ENCODE measurements at regions not wholly inside any gene's neighbourhood (a gene's known extent, or its start where the extent isn't known, plus 50 kb on each side); places are given as distances from the start of the nearest gene placed in this dataset.

DNA sequence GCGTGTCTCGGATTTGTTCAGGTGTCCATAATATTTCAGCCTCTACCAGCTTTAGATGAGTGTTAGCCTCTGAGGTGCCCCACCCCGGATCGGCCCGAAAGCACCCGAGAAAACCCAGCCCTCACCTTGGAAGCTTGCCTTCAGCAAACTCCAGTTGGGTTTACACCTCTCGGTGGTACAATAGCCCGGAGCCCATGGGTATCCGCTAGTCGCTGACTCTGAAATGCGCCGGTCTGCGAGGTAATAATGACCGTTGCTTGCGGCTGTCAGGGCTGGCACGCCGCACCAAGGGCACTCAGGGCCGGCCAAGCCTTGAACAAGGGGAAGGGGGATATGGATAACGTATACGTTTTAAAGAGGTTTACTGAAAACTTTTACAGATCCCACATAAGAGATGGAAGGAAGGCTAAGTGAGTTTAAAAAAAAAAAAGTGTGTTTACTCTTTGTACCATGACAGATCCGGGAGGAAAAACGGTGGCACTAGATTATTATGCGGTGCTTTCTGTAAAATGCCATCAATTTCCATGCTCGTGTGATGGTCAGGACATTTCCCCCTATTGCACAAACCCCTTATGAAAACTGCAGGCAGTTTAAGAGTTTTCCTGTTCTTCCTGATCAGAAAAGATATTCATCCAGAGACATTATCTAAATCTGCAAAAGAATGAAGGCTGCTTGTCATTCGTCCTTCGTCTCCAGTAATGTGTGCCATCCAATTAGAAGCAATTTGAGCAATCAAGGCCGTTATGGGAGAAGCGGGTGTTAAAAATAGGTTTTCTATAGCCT is 124.2 kb downstream of the TMEM161B start:
- H3K4me3 ChIP-seq (ENCODE audit: low read depth in 1 of 2, low read length in 2 of 2), result no peak overlapping the region
- no peak overlapping the region for H3K27ac ChIP-seq (ENCODE audit: low read depth in 2 of 2, low read length in 1 of 2)
- peaks cover 0 to 3% of the 10 kb centered on the region in 2 donors for H3K4me1 ChIP-seq (ENCODE audit: control insufficient read depth in 2 of 2, insufficient read depth in 2 of 2, low read length in 1 of 2)
- WGBS, 2 donors, result 14 to 17% methylated on average over 28 of the region's 28 CpGs
- H3K36me3 ChIP-seq (ENCODE audit: control insufficient read depth in 2 of 2, insufficient read depth in 2 of 2, low read length in 1 of 2), result no peaks in the 10 kb centered on the region
- H3K9me3 ChIP-seq (ENCODE audit: control insufficient read depth in 2 of 2, insufficient read depth in 1 of 2, low read depth in 1 of 2, low read length in 1 of 2), result peaks cover 2 to 3% of the 10 kb centered on the region in 2 donors
- H3K27me3 ChIP-seq (ENCODE audit: control insufficient read depth in 1 of 2, insufficient read depth in 2 of 2, low read length in 2 of 2), result peaks cover 3 to 4% of the 10 kb centered on the region in 2 donors

DNA sequence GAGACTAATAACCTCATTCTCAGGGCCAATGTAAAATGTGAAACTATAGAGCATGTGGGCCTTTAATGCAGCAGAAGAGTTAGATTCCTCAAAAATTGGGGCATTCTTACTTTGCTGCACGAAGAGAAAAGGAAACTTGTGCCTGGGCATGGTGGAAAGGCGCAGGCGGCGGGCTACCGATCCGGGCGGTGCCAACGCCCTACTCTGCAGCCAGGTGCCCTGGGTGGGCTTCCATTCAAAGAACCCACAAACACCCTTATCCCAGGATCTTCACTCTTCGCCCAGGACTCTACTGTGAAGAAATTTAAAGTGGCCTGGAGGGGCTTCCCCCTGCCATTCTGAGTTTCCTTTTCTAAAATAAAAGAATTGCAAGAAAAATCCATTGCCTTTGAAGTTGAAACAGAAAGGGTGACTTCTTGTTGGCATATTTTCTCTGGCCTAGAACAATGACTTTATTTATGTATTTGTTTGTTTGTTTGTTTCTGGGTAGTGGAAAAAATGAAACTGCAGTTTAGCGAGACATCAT is 124.9 kb downstream of the TMEM161B start:
- 29 to 35% methylated on average over 10 of the region's 10 CpGs for WGBS, 2 donors
- H3K27ac ChIP-seq (ENCODE audit: low read depth in 2 of 2, low read length in 1 of 2), result no peak overlapping the region
- peaks cover 0 to 3% of the 10 kb centered on the region in 2 donors for H3K4me1 ChIP-seq (ENCODE audit: control insufficient read depth in 2 of 2, insufficient read depth in 2 of 2, low read length in 1 of 2)
- H3K9me3 ChIP-seq (ENCODE audit: control insufficient read depth in 2 of 2, insufficient read depth in 1 of 2, low read depth in 1 of 2, low read length in 1 of 2), result peaks cover 2 to 3% of the 10 kb centered on the region in 2 donors
- no peaks in the 10 kb centered on the region for H3K36me3 ChIP-seq (ENCODE audit: control insufficient read depth in 2 of 2, insufficient read depth in 2 of 2, low read length in 1 of 2)
- peaks cover 3 to 4% of the 10 kb centered on the region in 2 donors for H3K27me3 ChIP-seq (ENCODE audit: control insufficient read depth in 1 of 2, insufficient read depth in 2 of 2, low read length in 2 of 2)
- H3K4me3 ChIP-seq (ENCODE audit: low read depth in 1 of 2, low read length in 2 of 2), result peak overlapping the region in 1 of 2 donors; percentile 17

DNA sequence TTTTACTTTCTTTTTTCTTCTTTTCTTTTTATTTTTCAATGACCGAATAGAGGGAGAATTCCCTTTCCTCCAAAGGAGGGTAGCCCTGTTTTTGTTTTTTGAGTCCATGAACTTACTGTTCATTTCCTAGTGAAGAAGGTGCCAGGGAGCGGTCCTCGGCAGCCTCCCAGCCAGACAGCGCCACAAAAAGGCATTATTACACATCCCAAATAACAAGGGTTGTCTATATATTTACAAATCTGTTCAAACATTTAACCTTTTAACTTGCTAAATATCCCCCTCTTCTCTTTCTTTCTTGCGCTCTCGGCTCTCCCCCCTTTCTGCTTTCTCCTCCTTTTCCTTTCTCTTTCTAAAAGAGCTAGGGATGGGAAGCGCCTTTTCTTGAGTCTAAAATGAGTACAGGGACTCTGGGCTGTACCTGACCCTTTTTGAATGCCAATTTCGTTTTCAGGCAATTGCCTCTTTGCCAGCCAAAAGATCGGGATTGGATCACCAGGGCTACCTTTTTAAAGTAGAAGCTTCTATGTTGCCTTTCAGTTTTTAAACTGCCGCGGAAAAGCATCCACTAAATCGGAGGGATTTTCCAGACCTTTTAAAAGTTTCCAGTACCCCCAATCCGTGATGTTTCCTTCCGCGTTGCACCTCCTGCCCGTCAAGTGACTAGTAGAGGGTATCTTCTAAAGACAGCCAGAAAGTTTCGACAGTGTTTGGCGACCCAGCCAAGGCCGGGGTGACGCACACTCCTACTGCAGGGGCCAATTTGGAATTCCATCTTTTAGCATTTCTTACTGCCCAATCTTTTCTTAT is 125.6 kb downstream of the TMEM161B start:
- no peaks in the 10 kb centered on the region for H3K36me3 ChIP-seq (ENCODE audit: control insufficient read depth in 2 of 2, insufficient read depth in 2 of 2, low read length in 1 of 2)
- H3K27me3 ChIP-seq (ENCODE audit: control insufficient read depth in 1 of 2, insufficient read depth in 2 of 2, low read length in 2 of 2), result peaks cover 3 to 4% of the 10 kb centered on the region in 2 donors
- no peak overlapping the region for H3K27ac ChIP-seq (ENCODE audit: low read depth in 2 of 2, low read length in 1 of 2)
- H3K4me3 ChIP-seq (ENCODE audit: low read depth in 1 of 2, low read length in 2 of 2), result peak overlapping the region in 1 of 2 donors; percentile 30
- 7 to 9% methylated on average over 20 of the region's 20 CpGs for WGBS, 2 donors
- H3K9me3 ChIP-seq (ENCODE audit: control insufficient read depth in 2 of 2, insufficient read depth in 1 of 2, low read depth in 1 of 2, low read length in 1 of 2), result peaks cover 2 to 3% of the 10 kb centered on the region in 2 donors
- peaks cover 0 to 3% of the 10 kb centered on the region in 2 donors for H3K4me1 ChIP-seq (ENCODE audit: control insufficient read depth in 2 of 2, insufficient read depth in 2 of 2, low read length in 1 of 2)

DNA sequence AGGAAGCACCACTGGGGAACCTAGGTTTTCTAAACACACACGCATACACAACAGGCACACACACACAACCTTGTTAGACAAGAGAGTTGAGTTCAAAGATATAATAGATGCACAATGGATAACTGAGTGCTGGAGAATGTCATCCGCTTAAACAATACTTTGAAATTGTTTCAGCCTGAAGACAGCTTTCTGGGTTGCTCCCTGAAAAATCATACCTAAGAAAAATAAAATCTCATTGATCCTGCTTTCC is 126.1 kb downstream of the TMEM161B start:
- Histone ChIP-seq H3K4me1 (ENCODE audit: control insufficient read depth in 2 of 2, insufficient read depth in 2 of 2, low read length in 1 of 2) (peaks cover 0 to 3% of the 10 kb centered on the region in 2 donors), H3K27me3 (ENCODE audit: control insufficient read depth in 1 of 2, insufficient read depth in 2 of 2, low read length in 2 of 2) (peaks cover 3 to 4% of the 10 kb centered on the region in 2 donors), H3K9me3 (ENCODE audit: control insufficient read depth in 2 of 2, insufficient read depth in 1 of 2, low read depth in 1 of 2, low read length in 1 of 2) (peaks cover 2 to 3% of the 10 kb centered on the region in 2 donors), H3K36me3 (ENCODE audit: control insufficient read depth in 2 of 2, insufficient read depth in 2 of 2, low read length in 1 of 2) (no peaks in the 10 kb centered on the region), H3K4me3 (ENCODE audit: low read depth in 1 of 2, low read length in 2 of 2) (peak overlapping the region; percentile 30 to 35), H3K27ac (ENCODE audit: low read depth in 2 of 2, low read length in 1 of 2) (no peak overlapping the region)
- 5 to 10% methylated on average over 2 of the region's 2 CpGs for WGBS, 2 donors

DNA sequence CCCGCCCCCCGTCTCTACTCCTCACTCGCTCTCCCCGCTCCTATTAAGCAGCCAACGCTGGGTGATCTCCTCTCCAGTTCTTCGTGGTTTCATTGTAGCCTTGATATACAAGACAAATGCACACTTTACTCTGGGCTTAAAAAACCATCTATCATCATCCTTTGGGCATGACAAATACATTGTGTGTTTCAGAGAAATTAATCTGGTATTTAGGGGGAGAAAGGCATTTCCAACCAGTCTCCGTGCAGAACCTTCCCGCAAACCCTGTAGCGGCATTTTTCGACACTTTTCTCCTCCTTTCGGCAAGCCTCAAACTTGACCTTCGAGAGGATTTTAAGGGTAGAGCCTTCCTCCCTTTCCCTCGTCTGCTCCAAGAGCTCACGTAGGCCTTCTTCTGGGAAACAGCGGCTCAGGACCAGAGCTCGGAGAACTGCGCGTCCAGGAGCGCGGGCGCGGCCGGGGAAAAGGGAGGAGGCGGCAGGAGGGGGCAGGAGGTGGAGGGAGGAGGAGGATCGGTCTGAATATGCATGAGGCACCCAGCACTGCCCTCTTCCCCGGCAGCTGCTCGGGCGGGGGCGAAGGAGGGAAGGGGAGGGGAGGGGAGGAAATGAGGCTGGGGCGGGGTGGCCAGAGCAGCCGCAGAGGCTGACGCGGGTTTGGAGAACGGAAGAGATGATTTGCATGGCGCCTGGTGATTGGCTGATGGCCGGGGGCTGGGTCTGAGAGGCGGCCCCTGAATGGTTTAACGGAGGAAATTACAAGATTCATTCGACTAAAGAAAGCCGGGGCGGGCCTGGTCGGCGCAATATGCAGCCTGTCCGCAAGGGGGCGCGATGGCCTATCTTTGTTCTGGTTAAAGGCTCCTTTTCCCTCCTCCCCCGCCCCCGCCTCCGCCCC is 127.5 kb downstream of the TMEM161B start:
- Histone ChIP-seq H3K9me3 (ENCODE audit: control insufficient read depth in 2 of 2, insufficient read depth in 1 of 2, low read depth in 1 of 2, low read length in 1 of 2) (peaks cover 2 to 3% of the 10 kb centered on the region in 2 donors), H3K4me1 (ENCODE audit: control insufficient read depth in 2 of 2, insufficient read depth in 2 of 2, low read length in 1 of 2) (peaks cover 0 to 3% of the 10 kb centered on the region in 2 donors), H3K36me3 (ENCODE audit: control insufficient read depth in 2 of 2, insufficient read depth in 2 of 2, low read length in 1 of 2) (no peaks in the 10 kb centered on the region), H3K27ac (ENCODE audit: low read depth in 2 of 2, low read length in 1 of 2) (no peak overlapping the region), H3K27me3 (ENCODE audit: control insufficient read depth in 1 of 2, insufficient read depth in 2 of 2, low read length in 2 of 2) (peaks cover 3 to 4% of the 10 kb centered on the region in 2 donors), H3K4me3 (ENCODE audit: low read depth in 1 of 2, low read length in 2 of 2) (peak overlapping the region; percentile 30 to 33)
- WGBS, 2 donors, result 0 to 1% methylated on average over 38 to 49 of the region's 49 CpGs

DNA sequence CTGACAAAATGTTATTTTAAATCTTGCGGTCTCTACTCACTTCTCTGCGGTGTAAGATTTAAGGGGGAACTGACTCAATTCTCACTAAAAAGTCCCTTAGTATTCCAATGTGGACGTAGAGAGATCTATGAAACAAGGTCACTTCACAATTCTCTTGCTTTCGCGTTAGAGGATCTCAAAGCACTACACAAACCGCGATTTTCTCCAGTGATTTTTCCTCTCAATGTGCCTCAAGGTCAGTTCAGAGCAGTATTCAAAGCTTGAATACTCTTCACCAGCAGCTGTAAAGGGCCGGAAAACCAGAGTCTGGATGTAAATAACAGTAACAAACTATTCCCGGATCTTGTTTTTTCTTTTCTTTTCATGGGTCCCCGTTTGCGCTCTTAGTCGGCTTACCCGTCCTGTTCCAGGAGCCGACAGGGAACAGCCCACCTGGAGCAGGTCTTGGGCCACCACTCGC is 128.2 kb downstream of the TMEM161B start:
- Histone ChIP-seq H3K27ac (ENCODE audit: low read depth in 2 of 2, low read length in 1 of 2) (no peak overlapping the region), H3K27me3 (ENCODE audit: control insufficient read depth in 1 of 2, insufficient read depth in 2 of 2, low read length in 2 of 2) (peaks cover 3 to 4% of the 10 kb centered on the region in 2 donors), H3K9me3 (ENCODE audit: control insufficient read depth in 2 of 2, insufficient read depth in 1 of 2, low read depth in 1 of 2, low read length in 1 of 2) (peaks cover 2 to 3% of the 10 kb centered on the region in 2 donors), H3K36me3 (ENCODE audit: control insufficient read depth in 2 of 2, insufficient read depth in 2 of 2, low read length in 1 of 2) (no peaks in the 10 kb centered on the region), H3K4me3 (ENCODE audit: low read depth in 1 of 2, low read length in 2 of 2) (peak overlapping the region; percentile 30 to 33), H3K4me1 (ENCODE audit: control insufficient read depth in 2 of 2, insufficient read depth in 2 of 2, low read length in 1 of 2) (no peaks in the 10 kb centered on the region)
- WGBS, 2 donors, result 4 to 6% methylated on average over 15 of the region's 15 CpGs

DNA sequence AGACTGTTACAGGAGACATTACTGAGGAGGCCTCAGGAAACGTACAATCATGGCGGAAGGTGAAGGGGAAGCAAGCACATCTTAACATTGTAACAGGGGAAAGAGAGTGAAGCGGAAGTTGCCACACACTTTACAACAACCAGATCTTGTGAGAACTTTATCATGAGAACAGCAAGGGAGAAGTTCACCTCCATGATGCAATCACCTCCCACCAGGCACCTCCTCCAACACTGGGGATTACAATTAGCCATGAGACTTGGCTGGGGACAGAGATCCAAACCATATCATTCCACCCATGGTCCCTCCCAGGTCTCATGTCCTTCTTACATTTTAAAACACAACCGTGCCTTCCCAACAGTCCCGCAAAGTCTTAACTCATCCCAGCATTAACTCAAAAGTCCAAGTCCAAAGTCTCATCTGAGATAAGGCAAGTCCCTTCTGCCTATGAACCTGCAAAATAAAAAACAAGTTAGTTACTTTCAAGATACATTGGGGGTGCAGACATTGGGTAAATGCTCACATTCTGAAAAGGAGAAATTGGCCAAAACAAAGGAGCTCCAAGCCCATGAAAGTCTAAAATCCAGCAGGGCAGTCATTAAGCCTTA is 138.3 kb downstream of the TMEM161B start:
- Histone ChIP-seq H3K36me3 (ENCODE audit: control insufficient read depth in 2 of 2, insufficient read depth in 2 of 2, low read length in 1 of 2) (no peaks in the 10 kb centered on the region), H3K9me3 (ENCODE audit: control insufficient read depth in 2 of 2, insufficient read depth in 1 of 2, low read depth in 1 of 2, low read length in 1 of 2) (no peaks in the 10 kb centered on the region), H3K27ac (ENCODE audit: low read depth in 2 of 2, low read length in 1 of 2) (no peak overlapping the region), H3K4me1 (ENCODE audit: control insufficient read depth in 2 of 2, insufficient read depth in 2 of 2, low read length in 1 of 2) (no peaks in the 10 kb centered on the region), H3K4me3 (ENCODE audit: low read depth in 1 of 2, low read length in 2 of 2) (no peak overlapping the region), H3K27me3 (ENCODE audit: control insufficient read depth in 1 of 2, insufficient read depth in 2 of 2, low read length in 2 of 2) (peaks cover 0 to 2% of the 10 kb centered on the region in 2 donors)
- WGBS, 2 donors, result 90 to 95% methylated on average over 5 of the region's 5 CpGs

DNA sequence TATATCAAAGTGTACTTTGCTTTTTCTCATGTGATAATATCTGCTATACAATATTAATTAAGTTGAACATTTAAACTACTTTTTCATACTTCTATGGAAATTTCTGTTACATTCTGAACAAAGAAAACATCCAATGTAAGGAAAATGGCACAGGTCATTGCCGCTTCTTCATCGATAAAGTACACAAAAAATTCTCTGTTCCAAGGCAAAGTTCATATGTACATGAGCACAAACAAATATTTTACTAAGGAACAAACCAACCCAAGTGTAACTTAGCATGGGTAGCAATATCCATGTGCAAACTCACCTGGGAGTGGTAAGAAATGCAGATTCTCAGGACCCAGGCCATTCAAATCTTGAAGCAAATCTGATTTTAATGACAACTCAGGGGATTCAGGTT is 139.8 kb downstream of the TMEM161B start:
- Histone ChIP-seq H3K4me1 (ENCODE audit: control insufficient read depth in 2 of 2, insufficient read depth in 2 of 2, low read length in 1 of 2) (no peaks in the 10 kb centered on the region), H3K9me3 (ENCODE audit: control insufficient read depth in 2 of 2, insufficient read depth in 1 of 2, low read depth in 1 of 2, low read length in 1 of 2) (no peaks in the 10 kb centered on the region), H3K36me3 (ENCODE audit: control insufficient read depth in 2 of 2, insufficient read depth in 2 of 2, low read length in 1 of 2) (no peaks in the 10 kb centered on the region), H3K4me3 (ENCODE audit: low read depth in 1 of 2, low read length in 2 of 2) (no peak overlapping the region), H3K27ac (ENCODE audit: low read depth in 2 of 2, low read length in 1 of 2) (no peak overlapping the region), H3K27me3 (ENCODE audit: control insufficient read depth in 1 of 2, insufficient read depth in 2 of 2, low read length in 2 of 2) (peaks cover 0 to 2% of the 10 kb centered on the region in 2 donors)
- WGBS, 2 donors, result 83 to 92% methylated on average over 2 of the region's 2 CpGs
